SU-DHL-6 (cell line): ENCODE measurements at regions not wholly inside any gene's neighbourhood (a gene's known extent, or its start where the extent isn't known, plus 50 kb on each side); places are given as distances from the start of the nearest gene placed in this dataset.
"Not testable (repeated sequence)": the region's sequence is repeated elsewhere in the genome, so short reads cannot be mapped to it uniquely, and the experiment has no call there.

ENCODE experiments used
- H2AFZ ChIP-seq: fragments of 200-600 bp; sonication (generic); 2 replicates; pipeline ENCODE4 v1.6.1; 2014; ENCODE audit warnings: low read depth, mild to moderate bottlenecking, moderate library complexity, mixed read lengths, antibody characterized with exemption, low read length; ENCODE audit not compliant: severe bottlenecking
- H3F3A ChIP-seq: fragments of 200-600 bp; shearing (Covaris generic); 2 replicates; pipeline ENCODE4 v1.6.0; 2016; ENCODE audit warnings: antibody characterized with exemption, mild to moderate bottlenecking; ENCODE audit not compliant: insufficient read depth
- H3K27ac ChIP-seq: fragments of 200-600 bp; sonication (generic); 2 replicates; pipeline ENCODE4 v1.5.1; 2016; ENCODE audit warnings: low read depth, mild to moderate bottlenecking, low read length, moderate library complexity, mixed read lengths
- H3K27me3 ChIP-seq: fragments of 200-600 bp; sonication (generic), shearing (Covaris generic); 2 replicates; pipeline ENCODE4 v1.6.0; 2014; ENCODE audit warnings: mild to moderate bottlenecking, low read length
- H3K36me3 ChIP-seq: fragments of 200-600 bp; sonication (generic); 2 replicates; pipeline ENCODE4 v1.6.1; 2014; ENCODE audit warnings: mild to moderate bottlenecking, low read length, mixed read lengths
- H3K4me2 ChIP-seq: fragments of 300-600, 200-600 bp; shearing (Covaris generic), sonication (generic); 2 replicates; pipeline ENCODE4 v1.6.0; 2014; ENCODE audit warnings: low read length, low read depth, mild to moderate bottlenecking; ENCODE audit not compliant: poor library complexity, severe bottlenecking
- H3K4me3 ChIP-seq: fragments of 200-600 bp; sonication (generic); 2 replicates; pipeline ENCODE4 v1.5.1; 2014; ENCODE audit warnings: antibody characterized with exemption, low read length, mild to moderate bottlenecking, mixed read lengths; ENCODE audit not compliant: insufficient read depth, poor library complexity, severe bottlenecking
- H3K79me2 ChIP-seq: fragments of 200-600 bp; sonication (generic); 2 replicates; pipeline ENCODE4 v1.6.1; 2014; ENCODE audit warnings: mild to moderate bottlenecking, low read length, moderate library complexity; ENCODE audit not compliant: insufficient read depth
- H3K9ac ChIP-seq: fragments of 200-600 bp; sonication (generic); 2 replicates; pipeline ENCODE4 v1.7.0; 2014; ENCODE audit warnings: mild to moderate bottlenecking, low read length
- H3K9me2 ChIP-seq: fragments of 200-600 bp; sonication (generic); replicated peaks from 2 replicates; pipeline ENCODE4 v1.6.1; 2014; ENCODE audit warnings: low read length; ENCODE audit not compliant: insufficient read depth
- H3K9me3 ChIP-seq: fragments of 200-600 bp; sonication (generic); 2 replicates; pipeline ENCODE4 v1.6.1; 2014; ENCODE audit warnings: low read length, mixed read lengths; ENCODE audit not compliant: insufficient read depth
- H4K20me1 ChIP-seq: fragments of 200-600 bp; sonication (generic); 2 replicates; pipeline ENCODE4 v1.6.1; 2014; ENCODE audit warnings: low read depth, mild to moderate bottlenecking, antibody characterized with exemption, low read length, moderate library complexity, mixed read lengths
- EZH2phosphoT487 ChIP-seq: fragments of 200-600 bp; sonication (generic), shearing (Covaris generic); conservative IDR thresholded peaks from 2 replicates; pipeline ENCODE4 v1.6.1; 2018; ENCODE audit warnings: mild to moderate bottlenecking, antibody characterized with exemption, low read length, moderate library complexity, mixed read lengths
- TF ChIP-seq, protein P1 (sequence below): fragments of 200-600 bp; sonication (generic); IDR thresholded peaks from one replicate; pipeline ENCODE4 v1.5.1; 2017; ENCODE audit warnings: antibody characterized with exemption, mild to moderate bottlenecking, low read length, moderate library complexity; ENCODE audit not compliant: insufficient read depth, poor library complexity, severe bottlenecking

DNA sequence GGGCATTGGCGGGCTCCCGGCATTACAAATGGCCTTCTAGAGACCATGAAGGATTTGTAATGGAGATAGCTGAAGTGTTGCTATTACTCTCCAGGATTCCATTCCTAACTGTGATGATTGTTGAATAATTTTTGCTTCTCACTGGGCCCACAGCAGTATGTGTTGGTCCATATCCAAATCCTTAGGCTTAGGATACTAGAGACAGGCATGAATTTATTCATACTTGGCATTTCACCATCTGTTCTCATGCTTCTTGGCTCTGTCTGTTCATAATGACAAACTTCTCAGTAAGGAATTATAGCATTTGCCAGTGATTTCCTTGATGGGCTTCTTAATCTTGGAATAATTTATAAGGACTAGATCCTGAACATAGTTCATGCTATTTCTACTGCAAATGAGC is 832.9 kb downstream of the C12orf50 start:
- Histone ChIP-seq H3K4me3 (no peak overlapping the region), H3F3A (no peaks in the 10 kb centered on the region), H2AFZ (no peak overlapping the region), H3K9me2 (no peaks in the 10 kb centered on the region), H3K79me2 (no peaks in the 10 kb centered on the region), H3K36me3 (no peaks in the 10 kb centered on the region), H3K4me2 (no peak overlapping the region), H3K27ac (no peak overlapping the region), H3K27me3 (no peaks in the 10 kb centered on the region), H4K20me1 (no peaks in the 10 kb centered on the region), H3K9me3 (no peaks in the 10 kb centered on the region), H3K9ac (no peak overlapping the region)
- TF ChIP-seq EZH2phosphoT487: no peak
- TF ChIP-seq, protein P1, sequence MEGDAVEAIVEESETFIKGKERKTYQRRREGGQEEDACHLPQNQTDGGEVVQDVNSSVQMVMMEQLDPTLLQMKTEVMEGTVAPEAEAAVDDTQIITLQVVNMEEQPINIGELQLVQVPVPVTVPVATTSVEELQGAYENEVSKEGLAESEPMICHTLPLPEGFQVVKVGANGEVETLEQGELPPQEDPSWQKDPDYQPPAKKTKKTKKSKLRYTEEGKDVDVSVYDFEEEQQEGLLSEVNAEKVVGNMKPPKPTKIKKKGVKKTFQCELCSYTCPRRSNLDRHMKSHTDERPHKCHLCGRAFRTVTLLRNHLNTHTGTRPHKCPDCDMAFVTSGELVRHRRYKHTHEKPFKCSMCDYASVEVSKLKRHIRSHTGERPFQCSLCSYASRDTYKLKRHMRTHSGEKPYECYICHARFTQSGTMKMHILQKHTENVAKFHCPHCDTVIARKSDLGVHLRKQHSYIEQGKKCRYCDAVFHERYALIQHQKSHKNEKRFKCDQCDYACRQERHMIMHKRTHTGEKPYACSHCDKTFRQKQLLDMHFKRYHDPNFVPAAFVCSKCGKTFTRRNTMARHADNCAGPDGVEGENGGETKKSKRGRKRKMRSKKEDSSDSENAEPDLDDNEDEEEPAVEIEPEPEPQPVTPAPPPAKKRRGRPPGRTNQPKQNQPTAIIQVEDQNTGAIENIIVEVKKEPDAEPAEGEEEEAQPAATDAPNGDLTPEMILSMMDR: no peak

DNA sequence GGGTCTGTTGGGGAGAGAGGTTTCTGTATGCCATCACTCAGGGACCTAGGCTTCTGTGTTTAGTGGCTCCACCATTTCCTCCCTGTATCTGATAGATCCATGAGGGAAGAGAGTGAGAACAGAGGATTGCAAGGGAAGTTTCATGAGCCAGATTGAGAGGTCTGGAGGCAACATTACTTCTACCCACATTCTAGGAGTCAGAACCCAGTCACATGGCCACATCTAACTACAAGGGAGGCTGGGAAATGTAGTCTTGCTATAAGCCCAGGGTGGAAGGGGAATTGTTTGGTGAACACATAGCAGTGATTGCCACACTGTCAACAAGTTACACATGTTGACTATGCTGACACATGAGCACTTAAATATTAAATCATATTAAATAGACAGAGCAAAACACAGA is 834.8 kb downstream of the C12orf50 start:
- H3K9ac ChIP-seq, H3K36me3 ChIP-seq, H3K9me2 ChIP-seq, H3K27me3 ChIP-seq, H3K4me2 ChIP-seq, H4K20me1 ChIP-seq, H3F3A ChIP-seq, H3K79me2 ChIP-seq, H3K4me3 ChIP-seq, H3K9me3 ChIP-seq, H3K27ac ChIP-seq, H2AFZ ChIP-seq: not testable (repeated sequence)

DNA sequence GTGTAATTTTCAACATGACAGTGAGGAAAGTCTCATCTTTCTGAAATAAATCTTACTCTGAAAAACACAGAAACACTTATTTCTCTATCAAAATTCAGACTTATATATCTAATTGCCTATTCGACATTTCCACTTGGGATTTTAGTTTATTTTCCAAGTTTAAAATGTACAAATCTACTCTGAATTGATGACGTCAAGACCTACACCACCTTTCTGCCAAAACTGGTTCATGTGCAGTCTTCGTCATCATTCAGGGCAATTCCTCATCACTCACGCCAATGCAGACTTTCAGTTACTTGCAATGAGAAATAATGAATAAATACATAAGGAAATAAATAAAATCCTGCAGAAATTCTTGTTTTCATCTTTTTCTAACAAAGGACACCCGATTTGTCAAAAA is 843.8 kb downstream of the C12orf50 start:
- H3K79me2 ChIP-seq: no peaks in the 10 kb centered on the region
- TF ChIP-seq, protein P1: no peak
- TF ChIP-seq EZH2phosphoT487: no peak
- H3K9me2 ChIP-seq: no peaks in the 10 kb centered on the region
- H3K27ac ChIP-seq: no peak overlapping the region
- H3F3A ChIP-seq: no peaks in the 10 kb centered on the region
- H3K4me2 ChIP-seq: no peak overlapping the region
- H3K9me3 ChIP-seq: no peaks in the 10 kb centered on the region
- H3K36me3 ChIP-seq: no peaks in the 10 kb centered on the region
- H3K4me3 ChIP-seq: no peak overlapping the region
- no peaks in the 10 kb centered on the region for H4K20me1 ChIP-seq
- no peak overlapping the region for H3K9ac ChIP-seq
- no peaks in the 10 kb centered on the region for H3K27me3 ChIP-seq
- no peak overlapping the region for H2AFZ ChIP-seq

DNA sequence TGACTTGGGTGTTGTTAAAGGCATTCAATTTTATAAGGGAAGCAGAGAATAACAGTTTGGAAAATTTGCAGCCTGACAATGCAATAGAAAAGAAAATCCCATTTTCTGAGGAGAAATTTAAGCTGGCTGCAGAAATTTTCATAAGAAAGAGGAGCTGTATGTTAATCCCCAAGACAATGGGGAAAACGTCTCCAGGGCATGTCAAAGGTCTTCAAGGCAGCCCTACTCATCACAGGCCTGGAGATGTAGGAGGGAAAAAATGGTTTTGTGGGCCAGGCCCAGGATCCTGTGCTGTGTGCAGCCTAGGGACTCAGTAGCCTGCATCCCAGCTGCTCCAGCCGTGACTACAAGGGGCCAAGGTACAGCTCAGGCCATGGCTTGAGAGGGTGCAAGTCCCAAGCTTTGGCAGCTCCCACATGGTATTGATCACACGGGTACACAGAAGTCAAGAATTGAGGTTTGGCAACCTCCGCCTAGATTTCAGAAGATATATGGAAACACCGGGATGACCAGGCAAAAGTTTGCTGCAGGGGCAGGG is 846.4 kb downstream of the C12orf50 start:
- Histone ChIP-seq H3K79me2 (no peaks in the 10 kb centered on the region), H3K36me3 (no peaks in the 10 kb centered on the region), H4K20me1 (no peaks in the 10 kb centered on the region), H3K9me2 (no peaks in the 10 kb centered on the region), H3K27me3 (no peaks in the 10 kb centered on the region), H3K9me3 (no peaks in the 10 kb centered on the region), H3K9ac (no peak overlapping the region), H3K4me2 (no peak overlapping the region), H3K27ac (no peak overlapping the region), H3F3A (no peaks in the 10 kb centered on the region), H2AFZ (no peak overlapping the region), H3K4me3 (no peak overlapping the region)
- TF ChIP-seq, protein P1: no peak
- TF ChIP-seq EZH2phosphoT487: no peak
